Trophoblast cell (in vitro differentiated cells and primary cell): ENCODE measurements at regions not wholly inside any gene's neighbourhood (a gene's known extent, or its start where the extent isn't known, plus 50 kb on each side); places are given as distances from the start of the nearest gene placed in this dataset.

Experiments used
- DNase-seq, 2 donors: peaks; one replicate each; pipeline ENCODE4 v3.0.0-alpha.2; 2016
- H2AFZ ChIP-seq: 2 replicates; pipeline ENCODE4 v1.6.1; 2013; ENCODE audit warnings: low read length, moderate library complexity, mild to moderate bottlenecking; ENCODE audit not compliant: insufficient read depth, poor library complexity
- H2AK5ac ChIP-seq: 2 replicates; pipeline ENCODE4 v1.6.1; 2013; ENCODE audit warnings: mild to moderate bottlenecking, low read length
- H2BK120ac ChIP-seq: 2 replicates; pipeline ENCODE4 v1.6.1; 2013; ENCODE audit warnings: low read length, mild to moderate bottlenecking, moderate library complexity; ENCODE audit not compliant: insufficient read depth, poor library complexity
- H2BK12ac ChIP-seq: 2 replicates; pipeline ENCODE4 v1.6.1; 2013; ENCODE audit warnings: mild to moderate bottlenecking, low read length, moderate library complexity
- H2BK5ac ChIP-seq: 2 replicates; pipeline ENCODE4 v1.6.1; 2013; ENCODE audit warnings: low read length, low read depth, moderate library complexity, mild to moderate bottlenecking; ENCODE audit not compliant: poor library complexity
- H3K14ac ChIP-seq: 2 replicates; pipeline ENCODE4 v1.6.1; 2013; ENCODE audit warnings: mild to moderate bottlenecking, low read length
- H3K18ac ChIP-seq: 2 replicates; pipeline ENCODE4 v1.6.1; 2013; ENCODE audit warnings: mild to moderate bottlenecking, low read length
- H3K23ac ChIP-seq: 2 replicates; pipeline ENCODE4 v1.6.1; 2013; ENCODE audit warnings: low read length
- H3K27ac ChIP-seq: 2 replicates; pipeline ENCODE4 v1.5.1; 2013; ENCODE audit warnings: low read depth, mild to moderate bottlenecking, inconsistent platforms, low read length, moderate library complexity
- H3K27me3 ChIP-seq: 2 replicates; pipeline ENCODE4 v1.6.1; 2013; ENCODE audit warnings: inconsistent platforms, mild to moderate bottlenecking, low read length, moderate library complexity; ENCODE audit not compliant: insufficient read depth
- H3K36me3 ChIP-seq, 2 experiments: 1 replicate in 1 of 2; 2 replicates in 1 of 2; pipeline ENCODE4 v1.6.1; 2013; ENCODE audit warnings: low read length in 2 of 2, mild to moderate bottlenecking in 2 of 2, moderate library complexity in 1 of 2; ENCODE audit not compliant: insufficient read depth in 2 of 2, control insufficient read depth in 1 of 2
- H3K4ac ChIP-seq: 2 replicates; pipeline ENCODE4 v1.6.1; 2013; ENCODE audit warnings: low read depth, mild to moderate bottlenecking, low read length, moderate library complexity
- H3K4me1 ChIP-seq, 2 experiments: 1 replicate in 1 of 2; 2 replicates in 1 of 2; pipeline ENCODE4 v1.6.1; 2013; ENCODE audit warnings: low read length in 2 of 2, mild to moderate bottlenecking in 2 of 2, moderate library complexity in 1 of 2; ENCODE audit not compliant: insufficient read depth in 2 of 2, control insufficient read depth in 1 of 2
- H3K4me2 ChIP-seq: 2 replicates; pipeline ENCODE4 v1.6.1; 2013; ENCODE audit warnings: inconsistent platforms, mild to moderate bottlenecking, low read length, moderate library complexity
- H3K4me3 ChIP-seq: 2 replicates; pipeline ENCODE4 v1.5.1; 2013; ENCODE audit warnings: mild to moderate bottlenecking, low read depth, low read length, inconsistent platforms
- H3K79me1 ChIP-seq: one replicate; pipeline ENCODE4 v1.6.1; 2013; ENCODE audit warnings: low read length
- H3K79me2 ChIP-seq: 2 replicates; pipeline ENCODE4 v1.6.1; 2013; ENCODE audit warnings: low read length, mild to moderate bottlenecking; ENCODE audit not compliant: control insufficient read depth, insufficient read depth, poor library complexity
- H3K9ac ChIP-seq: 2 replicates; pipeline ENCODE4 v1.6.1; 2013; ENCODE audit warnings: mild to moderate bottlenecking, low read length
- H3K9me3 ChIP-seq: 2 replicates; pipeline ENCODE4 v1.6.1; 2013; ENCODE audit warnings: low read depth, mild to moderate bottlenecking, control low read depth, inconsistent platforms, low read length; ENCODE audit not compliant: insufficient read depth
- H4K12ac ChIP-seq: 2 replicates; pipeline ENCODE4 v1.6.1; 2013; ENCODE audit warnings: low read depth, mild to moderate bottlenecking, low read length, moderate library complexity
- H4K8ac ChIP-seq: 2 replicates; pipeline ENCODE4 v1.6.1; 2013; ENCODE audit warnings: low read depth, mild to moderate bottlenecking, low read length, moderate library complexity
- H4K91ac ChIP-seq: one replicate; pipeline ENCODE4 v1.6.1; 2013; ENCODE audit warnings: low read depth, mild to moderate bottlenecking, low read length, moderate library complexity
- WGBS: extraction: QIAGEN DNeasy Blood & Tissue Kit; methylation state at CpG from one replicate; pipeline ENCODE4 v1.1.7; 2013; ENCODE audit warnings: missing lambda C conversion rate; ENCODE audit not compliant: insufficient read length, insufficient coverage; ENCODE audit errors: extremely low coverage; 5-methylcytosine and 5-hydroxymethylcytosine counted together

- Histone ChIP-seq H3K4me1 (no peaks in the 10 kb centered on the region), H3K27ac (no peak overlapping the region), H3K18ac (no peak overlapping the region), H3K36me3 (no peaks in the 10 kb centered on the region), H3K79me2 (no peaks in the 10 kb centered on the region), H2BK5ac (no peak overlapping the region), H4K8ac (no peak overlapping the region), H3K14ac (no peak overlapping the region), H3K4ac (no peak overlapping the region), H3K9me3 (no peaks in the 10 kb centered on the region), H2AK5ac (no peak overlapping the region), H2AFZ (no peak overlapping the region), H3K79me1 (no peaks in the 10 kb centered on the region), H3K27me3 (no peaks in the 10 kb centered on the region), H4K91ac (no peak overlapping the region), H3K4me2 (no peak overlapping the region), H3K9ac (no peak overlapping the region), H2BK120ac (no peak overlapping the region), H3K23ac (no peak overlapping the region), H3K4me3 (no peak overlapping the region), H2BK12ac (no peak overlapping the region), H4K12ac (no peak overlapping the region)
- no CpG with 5 or more reads among the region's 3 CpGs for WGBS
- DNase-seq = no peak
Measured at GRCh38 chr4:11727903-11728564, 299.3 kb upstream of the HS3ST1 start.

- no peak overlapping the region for H3K18ac ChIP-seq
- H3K27me3 ChIP-seq = no peaks in the 10 kb centered on the region
- H2BK5ac ChIP-seq = no peak overlapping the region
- no peaks in the 10 kb centered on the region for H3K36me3 ChIP-seq
- no peak overlapping the region for H2BK120ac ChIP-seq
- H4K8ac ChIP-seq = no peak overlapping the region
- no peak overlapping the region for H3K27ac ChIP-seq
- no peak overlapping the region for H3K4ac ChIP-seq
- no peaks in the 10 kb centered on the region for H3K79me1 ChIP-seq
- no peak overlapping the region for H4K12ac ChIP-seq
- no peak overlapping the region for H3K14ac ChIP-seq
- H3K4me1 ChIP-seq = no peaks in the 10 kb centered on the region
- no peak overlapping the region for H3K4me3 ChIP-seq
- no peak overlapping the region for H2AK5ac ChIP-seq
- no peak overlapping the region for H2AFZ ChIP-seq
- H4K91ac ChIP-seq = no peak overlapping the region
- H3K9ac ChIP-seq = no peak overlapping the region
- no peak overlapping the region for H2BK12ac ChIP-seq
- no peaks in the 10 kb centered on the region for H3K79me2 ChIP-seq
- DNase-seq = no peak
- no peak overlapping the region for H3K23ac ChIP-seq
- H3K9me3 ChIP-seq = no peaks in the 10 kb centered on the region
- no peak overlapping the region for H3K4me2 ChIP-seq
Measured at GRCh38 chr4:11724731-11725130, 296.0 kb upstream of the HS3ST1 start.

GRCh38 chr4:11722223-11722622, 293.5 kb upstream of the HS3ST1 start:
- Histone ChIP-seq H4K91ac (no peak overlapping the region), H2AFZ (no peak overlapping the region), H4K8ac (no peak overlapping the region), H3K18ac (no peak overlapping the region), H3K9me3 (no peaks in the 10 kb centered on the region), H4K12ac (no peak overlapping the region), H3K14ac (no peak overlapping the region), H3K79me1 (no peaks in the 10 kb centered on the region), H2BK120ac (no peak overlapping the region), H2AK5ac (no peak overlapping the region), H3K4ac (no peak overlapping the region), H2BK5ac (no peak overlapping the region), H3K79me2 (no peaks in the 10 kb centered on the region), H3K36me3 (no peaks in the 10 kb centered on the region), H3K4me3 (no peak overlapping the region), H3K27me3 (no peaks in the 10 kb centered on the region), H3K27ac (no peak overlapping the region), H2BK12ac (no peak overlapping the region), H3K23ac (no peak overlapping the region), H3K4me1 (no peaks in the 10 kb centered on the region), H3K4me2 (no peak overlapping the region), H3K9ac (no peak overlapping the region)
- DNase-seq = no peak
- no CpG with 5 or more reads among the region's 4 CpGs for WGBS

GRCh38 chr4:11720292-11720691, 291.6 kb upstream of the HS3ST1 start:
- H2AFZ ChIP-seq = no peak overlapping the region
- H4K91ac ChIP-seq = no peak overlapping the region
- no peak overlapping the region for H2AK5ac ChIP-seq
- no peaks in the 10 kb centered on the region for H3K4me1 ChIP-seq
- no peak overlapping the region for H3K14ac ChIP-seq
- no peak overlapping the region for H3K18ac ChIP-seq
- H3K79me2 ChIP-seq = no peaks in the 10 kb centered on the region
- H3K9ac ChIP-seq = no peak overlapping the region
- no peaks in the 10 kb centered on the region for H3K36me3 ChIP-seq
- no peaks in the 10 kb centered on the region for H3K9me3 ChIP-seq
- H3K4me2 ChIP-seq = no peak overlapping the region
- H3K4ac ChIP-seq = no peak overlapping the region
- H2BK12ac ChIP-seq = no peak overlapping the region
- H4K12ac ChIP-seq = no peak overlapping the region
- H3K23ac ChIP-seq = no peak overlapping the region
- no peak overlapping the region for H3K4me3 ChIP-seq
- DNase-seq = peak in 1 of 2 donors; percentile 76
- no peak overlapping the region for H2BK5ac ChIP-seq
- no peak overlapping the region for H4K8ac ChIP-seq
- no peak overlapping the region for H3K27ac ChIP-seq
- H2BK120ac ChIP-seq = no peak overlapping the region
- no peaks in the 10 kb centered on the region for H3K79me1 ChIP-seq
- no CpG with 5 or more reads among the region's 1 CpG for WGBS
- H3K27me3 ChIP-seq = no peaks in the 10 kb centered on the region
